OCI-LY7 (cell line): ENCODE measurements at regions not wholly inside any gene's neighbourhood (a gene's known extent, or its start where the extent isn't known, plus 50 kb on each side); places are given as distances from the start of the nearest gene placed in this dataset.

ENCODE experiments used
- CTCF ChIP-seq: fragments of 200-600 bp; sonication (generic); conservative IDR thresholded peaks from 2 replicates; pipeline ENCODE4 v1.5.1; 2014; ENCODE audit warnings: mild to moderate bottlenecking, antibody characterized with exemption, low read length, moderate library complexity, mixed read lengths
- EZH2phosphoT487 ChIP-seq: fragments of 200-600 bp; sonication (generic); IDR thresholded peaks from 2 replicates; pipeline ENCODE4 v1.6.1; 2018; ENCODE audit warnings: low read depth, borderline replicate concordance, mild to moderate bottlenecking, mixed run types, antibody characterized with exemption, low read length, moderate library complexity, mixed read lengths

GRCh38 chrY:15415165-15415564 is 890.8 kb downstream of the NLGN4Y start:
- TF ChIP-seq CTCF (no peak), EZH2phosphoT487 (no peak)
